ENCODE measurements at regions not wholly inside any gene's neighbourhood (a gene's known extent, or its start where the extent isn't known, plus 50 kb on each side); places are given as distances from the start of the nearest gene placed in this dataset.

GRCh38 chrX:122866532-122866931, 317.5 kb upstream of the GRIA3 start:
- Histone ChIP-seq H3K4me3 (ENCODE audit: low read depth, low read length) (no peak overlapping the region), H3K27ac (ENCODE audit: extremely low read depth, low read depth, low read length) (no peak overlapping the region), H3K36me3 (ENCODE audit: control insufficient read depth in 2 of 2, insufficient read depth in 1 of 2, low read length in 2 of 2) (no peaks in the 10 kb centered on the region), H3K9me3 (ENCODE audit: control insufficient read depth, insufficient read depth, low read depth, low read length) (no peaks in the 10 kb centered on the region; the same call in 1 of the 2 replicates), H3K4me1 (ENCODE audit: control insufficient read depth, insufficient read depth, low read length) (no peaks in the 10 kb centered on the region)
- TF ChIP-seq ZNF416 (tag by site-specific recombination; IDR thresholded peaks at IDR 0.05) (no peak), SETDB1 (IDR thresholded peaks at IDR 0.05; ENCODE audit: insufficient read length, low read length) (peak; percentile 42), HOXD13 (CRISPR knock-in tag; IDR thresholded peaks at IDR 0.05; ENCODE audit: borderline replicate concordance) (no peak), GLIS2 (tag by site-specific recombination; IDR thresholded peaks at IDR 0.05) (no peak)
- CTCF ChIA-PET: no interaction called here
- POLR2A ChIA-PET: no interaction called here

- Histone ChIP-seq H3K4me3 (ENCODE audit: low read depth, low read length) (no peak overlapping the region), H3K4me1 (ENCODE audit: control insufficient read depth, insufficient read depth, low read length) (no peaks in the 10 kb centered on the region), H3K36me3 (ENCODE audit: control insufficient read depth in 2 of 2, insufficient read depth in 1 of 2, low read length in 2 of 2) (no peaks in the 10 kb centered on the region), H3K9me3 (ENCODE audit: control insufficient read depth, insufficient read depth, low read depth, low read length) (no peaks in the 10 kb centered on the region), H3K27ac (ENCODE audit: extremely low read depth, low read depth, low read length) (no peak overlapping the region)
- POLR2A ChIA-PET: no interaction called here
- TF ChIP-seq AEBP2 (tag by site-specific recombination; IDR thresholded peaks at IDR 0.05; ENCODE audit: borderline replicate concordance): no peak
- no peak for TF ChIP-seq ZNF580 (tag by site-specific recombination; IDR thresholded peaks at IDR 0.05)
- TF ChIP-seq ZNF221 (tag by site-specific recombination; IDR thresholded peaks at IDR 0.05; ENCODE audit: borderline replicate concordance): no peak
- TF ChIP-seq ZBTB8A (tag by site-specific recombination; IDR thresholded peaks at IDR 0.05): no peak
- TF ChIP-seq ZNF701 (tag by site-specific recombination; IDR thresholded peaks at IDR 0.05): no peak
- TF ChIP-seq ZNF561 (tag by site-specific recombination; IDR thresholded peaks at IDR 0.05; ENCODE audit: borderline replicate concordance): no peak
- TF ChIP-seq ZNF155 (tag by site-specific recombination; IDR thresholded peaks at IDR 0.05): no peak
- no peak for TF ChIP-seq OSR2 (tag by site-specific recombination; IDR thresholded peaks at IDR 0.05)
- TF ChIP-seq ZNF114 (tag by site-specific recombination; IDR thresholded peaks at IDR 0.05): no peak
- TF ChIP-seq ZBTB1 (tag by site-specific recombination; IDR thresholded peaks at IDR 0.05): no peak
- CTCF ChIA-PET: no interaction called here
Observed at GRCh38 chrX:122868631-122869030, 315.4 kb upstream of the GRIA3 start.

GRCh38 chrX:122869171-122869570, 314.9 kb upstream of the GRIA3 start:
- no peak overlapping the region for H3K27ac ChIP-seq (ENCODE audit: extremely low read depth, low read depth, low read length)
- POLR2A ChIA-PET: no interaction called here

GRCh38 chrX:122878269-122878668, 305.8 kb upstream of the GRIA3 start:
- H3K36me3 ChIP-seq (ENCODE audit: control insufficient read depth in 2 of 2, insufficient read depth in 1 of 2, low read length in 2 of 2): no peaks in the 10 kb centered on the region
- ChIA-PET CTCF (no interaction called here), POLR2A (no interaction called here)
- no peak overlapping the region for H3K27ac ChIP-seq (ENCODE audit: extremely low read depth, low read depth, low read length)
- H3K4me1 ChIP-seq (ENCODE audit: control insufficient read depth, insufficient read depth, low read length): no peaks in the 10 kb centered on the region
- H3K4me3 ChIP-seq (ENCODE audit: low read depth, low read length): no peak overlapping the region
- H3K9me3 ChIP-seq (ENCODE audit: control insufficient read depth, insufficient read depth, low read depth, low read length): no peaks in the 10 kb centered on the region
- no peak for TF ChIP-seq ZNF624 (tag by site-specific recombination; IDR thresholded peaks at IDR 0.05)
- TF ChIP-seq ZNF555 (tag by site-specific recombination; conservative IDR thresholded peaks at IDR 0.05): no peak
- TF ChIP-seq ZNF169 (tag by site-specific recombination; IDR thresholded peaks at IDR 0.05): no peak
- TF ChIP-seq ZNF202 (tag by site-specific recombination; IDR thresholded peaks at IDR 0.05; ENCODE audit: borderline replicate concordance): no peak
- TF ChIP-seq AEBP2 (tag by site-specific recombination; IDR thresholded peaks at IDR 0.05; ENCODE audit: borderline replicate concordance): no peak
- no peak for TF ChIP-seq ZNF394 (tag by site-specific recombination; IDR thresholded peaks at IDR 0.05; ENCODE audit: borderline replicate concordance)
- TF ChIP-seq REPIN1 (tag by site-specific recombination; IDR thresholded peaks at IDR 0.05; ENCODE audit: low read depth): no peak
- TF ChIP-seq ZNF585B (tag by site-specific recombination; IDR thresholded peaks at IDR 0.05): no peak
- TF ChIP-seq ZNF664 (tag by site-specific recombination; IDR thresholded peaks at IDR 0.05): no peak
- no peak for TF ChIP-seq ZNF140 (tag by site-specific recombination; IDR thresholded peaks at IDR 0.05)
- no peak for TF ChIP-seq ZBTB8A (tag by site-specific recombination; IDR thresholded peaks at IDR 0.05)
- TF ChIP-seq ZNF48 (tag by site-specific recombination; IDR thresholded peaks at IDR 0.05): no peak
- TF ChIP-seq ZFP3 (tag by site-specific recombination; IDR thresholded peaks at IDR 0.05; ENCODE audit: low read depth): no peak
- TF ChIP-seq ZFP41 (tag by site-specific recombination; IDR thresholded peaks at IDR 0.05; ENCODE audit: borderline replicate concordance): no peak
- TF ChIP-seq ZNF2 (tag by site-specific recombination; IDR thresholded peaks at IDR 0.05): no peak
- TF ChIP-seq ZNF239 (tag by site-specific recombination; IDR thresholded peaks at IDR 0.05): no peak

More at GRCh38 chrX:122869171-122869570, 314.9 kb upstream of the GRIA3 start:
- no peaks in the 10 kb centered on the region for H3K4me1 ChIP-seq (ENCODE audit: control insufficient read depth, insufficient read depth, low read length)
- H3K4me3 ChIP-seq (ENCODE audit: low read depth, low read length): no peak overlapping the region
- H3K36me3 ChIP-seq (ENCODE audit: control insufficient read depth in 2 of 2, insufficient read depth in 1 of 2, low read length in 2 of 2): no peaks in the 10 kb centered on the region
- no peak for TF ChIP-seq EGR2 (tag by site-specific recombination; IDR thresholded peaks at IDR 0.05; ENCODE audit: low read depth)
- no peak for TF ChIP-seq ZNF558 (tag by site-specific recombination; IDR thresholded peaks at IDR 0.05)
- no peaks in the 10 kb centered on the region for H3K9me3 ChIP-seq (ENCODE audit: control insufficient read depth, insufficient read depth, low read depth, low read length)
- CTCF ChIA-PET: no interaction called here
